ENCODE measurements at regions not wholly inside any gene's neighbourhood (a gene's known extent, or its start where the extent isn't known, plus 50 kb on each side); places are given as distances from the start of the nearest gene placed in this dataset.

DNA sequence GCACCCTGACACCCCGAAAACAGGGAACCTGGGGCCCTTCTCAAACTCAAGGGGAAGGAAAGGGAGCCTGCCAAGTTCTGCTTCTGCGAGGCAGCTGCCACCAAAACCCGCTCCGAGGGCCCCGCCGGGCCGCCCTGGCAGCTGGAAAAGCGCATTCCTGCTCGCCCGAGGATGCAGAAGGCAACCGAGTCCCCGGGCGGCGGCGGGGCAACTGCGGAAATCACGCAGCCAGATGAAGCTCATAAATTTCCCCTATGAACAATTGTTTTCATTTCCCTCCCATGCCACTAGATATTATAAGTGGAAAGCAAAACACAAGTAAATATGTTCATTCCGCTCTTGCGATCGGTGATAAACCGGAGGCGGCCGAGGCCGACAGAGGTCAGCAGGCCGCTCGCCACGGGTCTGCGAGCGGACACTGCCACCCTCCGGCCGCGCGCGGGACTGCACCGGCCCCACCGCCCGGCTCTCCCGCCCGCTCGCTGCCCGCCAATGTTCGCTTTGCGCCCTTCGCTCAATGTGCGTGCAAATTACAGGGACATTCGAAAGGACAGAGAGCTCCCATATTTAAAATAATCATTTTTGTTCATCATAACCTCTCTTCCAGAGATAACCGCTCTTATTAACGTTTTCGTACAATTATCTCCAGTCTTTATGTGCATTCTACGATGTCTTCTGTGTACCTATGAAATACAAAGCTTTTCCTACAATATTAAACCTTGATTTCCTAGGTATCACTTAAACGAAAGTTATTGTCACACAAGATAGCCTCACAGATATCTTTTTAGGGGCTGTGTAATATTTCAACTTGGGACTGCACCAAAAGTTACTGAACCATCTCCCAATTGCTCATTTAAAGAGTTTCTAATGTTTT lies 120.8 kb upstream of the ZNF507 start (continued):
- TF ChIP-seq RXRA (IDR thresholded peaks at IDR 0.05; ENCODE audit: borderline replicate concordance, low read depth): no peak
- TF ChIP-seq, protein P1, sequence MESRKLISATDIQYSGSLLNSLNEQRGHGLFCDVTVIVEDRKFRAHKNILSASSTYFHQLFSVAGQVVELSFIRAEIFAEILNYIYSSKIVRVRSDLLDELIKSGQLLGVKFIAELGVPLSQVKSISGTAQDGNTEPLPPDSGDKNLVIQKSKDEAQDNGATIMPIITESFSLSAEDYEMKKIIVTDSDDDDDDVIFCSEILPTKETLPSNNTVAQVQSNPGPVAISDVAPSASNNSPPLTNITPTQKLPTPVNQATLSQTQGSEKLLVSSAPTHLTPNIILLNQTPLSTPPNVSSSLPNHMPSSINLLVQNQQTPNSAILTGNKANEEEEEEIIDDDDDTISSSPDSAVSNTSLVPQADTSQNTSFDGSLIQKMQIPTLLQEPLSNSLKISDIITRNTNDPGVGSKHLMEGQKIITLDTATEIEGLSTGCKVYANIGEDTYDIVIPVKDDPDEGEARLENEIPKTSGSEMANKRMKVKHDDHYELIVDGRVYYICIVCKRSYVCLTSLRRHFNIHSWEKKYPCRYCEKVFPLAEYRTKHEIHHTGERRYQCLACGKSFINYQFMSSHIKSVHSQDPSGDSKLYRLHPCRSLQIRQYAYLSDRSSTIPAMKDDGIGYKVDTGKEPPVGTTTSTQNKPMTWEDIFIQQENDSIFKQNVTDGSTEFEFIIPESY (IDR thresholded peaks at IDR 0.05; ENCODE audit: borderline replicate concordance, low read depth): no peak
- no peak for TF ChIP-seq GABPA (IDR thresholded peaks at IDR 0.05; ENCODE audit: low read depth)
- TF ChIP-seq RCOR1 (IDR thresholded peaks at IDR 0.05; ENCODE audit: low read length): peak; percentile 45; the same call in 1 of the 2 replicates
- no peak for TF ChIP-seq TAF1 (IDR thresholded peaks at IDR 0.05; ENCODE audit: borderline replicate concordance, low read depth, low read length)
- peak; percentile 92 for TF ChIP-seq SMC3 (IDR thresholded peaks at IDR 0.05; ENCODE audit: low read depth, low read length)
- peak; percentile 92 for TF ChIP-seq RAD21 (IDR thresholded peaks at IDR 0.05; ENCODE audit: low read length)
- TF ChIP-seq, protein P2, sequence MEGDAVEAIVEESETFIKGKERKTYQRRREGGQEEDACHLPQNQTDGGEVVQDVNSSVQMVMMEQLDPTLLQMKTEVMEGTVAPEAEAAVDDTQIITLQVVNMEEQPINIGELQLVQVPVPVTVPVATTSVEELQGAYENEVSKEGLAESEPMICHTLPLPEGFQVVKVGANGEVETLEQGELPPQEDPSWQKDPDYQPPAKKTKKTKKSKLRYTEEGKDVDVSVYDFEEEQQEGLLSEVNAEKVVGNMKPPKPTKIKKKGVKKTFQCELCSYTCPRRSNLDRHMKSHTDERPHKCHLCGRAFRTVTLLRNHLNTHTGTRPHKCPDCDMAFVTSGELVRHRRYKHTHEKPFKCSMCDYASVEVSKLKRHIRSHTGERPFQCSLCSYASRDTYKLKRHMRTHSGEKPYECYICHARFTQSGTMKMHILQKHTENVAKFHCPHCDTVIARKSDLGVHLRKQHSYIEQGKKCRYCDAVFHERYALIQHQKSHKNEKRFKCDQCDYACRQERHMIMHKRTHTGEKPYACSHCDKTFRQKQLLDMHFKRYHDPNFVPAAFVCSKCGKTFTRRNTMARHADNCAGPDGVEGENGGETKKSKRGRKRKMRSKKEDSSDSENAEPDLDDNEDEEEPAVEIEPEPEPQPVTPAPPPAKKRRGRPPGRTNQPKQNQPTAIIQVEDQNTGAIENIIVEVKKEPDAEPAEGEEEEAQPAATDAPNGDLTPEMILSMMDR (IDR thresholded peaks at IDR 0.05): peak; percentile 93
- no peak for TF ChIP-seq FOXM1 (IDR thresholded peaks at IDR 0.05; ENCODE audit: low read depth)

DNA sequence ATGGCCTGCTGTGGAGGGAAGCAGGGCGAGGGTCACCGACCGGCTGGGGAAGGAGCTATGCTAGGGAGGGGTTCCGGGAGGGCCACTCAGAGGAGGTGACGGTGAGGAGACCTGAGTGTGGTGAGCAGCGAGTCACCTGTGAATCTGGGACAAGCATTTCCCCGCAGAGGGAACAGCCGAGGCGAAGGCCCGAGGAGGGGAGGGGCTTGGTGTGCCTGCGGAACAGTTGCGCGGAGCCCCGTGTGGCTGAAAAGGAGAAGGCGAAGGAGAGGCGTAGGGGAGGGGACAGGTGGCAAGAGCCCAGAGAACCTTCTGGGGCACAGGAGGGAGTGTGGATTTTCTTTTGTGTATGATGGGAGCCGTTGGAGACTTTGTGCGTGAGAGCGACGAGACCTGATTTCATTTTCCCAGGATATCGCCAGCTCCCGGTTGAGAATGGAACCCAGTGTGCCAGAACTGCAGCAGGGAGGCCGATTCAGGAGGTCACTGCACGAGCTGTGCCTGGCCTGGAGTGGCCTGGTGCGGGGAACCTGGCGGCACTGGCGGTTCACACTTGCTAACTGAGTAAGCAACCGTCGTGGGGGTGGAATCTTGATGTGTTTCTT lies 117.7 kb upstream of the ZNF507 start:
- CTCF ChIA-PET: interaction anchor here (1.1 to 1.8 kb wide), 2 partner anchors 12 to 1545 kb away, joined by 3 to 7 read pairs; no protein-coding TSS in a partner anchor
- DNase-seq: no peak

More for the DNA sequence above, 117.7 kb upstream of the ZNF507 start:
- Histone ChIP-seq H3K27me3 (ENCODE audit: insufficient read depth) (no peaks in the 10 kb centered on the region), H2AFZ (ENCODE audit: low read depth) (no peak overlapping the region), H3K4me2 (no peak overlapping the region), H3K4me3 (ENCODE audit: low read depth in 2 of 2, low read length in 1 of 2) (no peak overlapping the region), H3K27ac (ENCODE audit: low read depth in 2 of 2, low read length in 1 of 2) (no peak overlapping the region), H3K79me2 (ENCODE audit: insufficient read depth) (no peaks in the 10 kb centered on the region), H3K9me3 (no peaks in the 10 kb centered on the region), H3K36me3 (replicated peaks in 1 of 2; ENCODE audit: control insufficient read depth in 1 of 2, insufficient read depth in 2 of 2, low read length in 1 of 2) (no peaks in the 10 kb centered on the region), H3K9ac (no peak overlapping the region), H3K4me1 (ENCODE audit: control insufficient read depth in 1 of 2, insufficient read depth in 2 of 2, low read depth in 1 of 2, low read length in 1 of 2) (peaks cover 0 to 4% of the 10 kb centered on the region in 2 experiments; a peak in 1 of 4 replicates), H3F3A (replicated peaks; ENCODE audit: insufficient read depth) (no peaks in the 10 kb centered on the region), H3K9me2 (no peaks in the 10 kb centered on the region), H4K20me1 (ENCODE audit: insufficient read depth) (no peaks in the 10 kb centered on the region)
- WGBS (ENCODE audit: low lambda C conversion rate): 71% methylated on average over 29 of the region's 29 CpGs
- POLR2A ChIA-PET: no interaction called here
- TF ChIP-seq RCOR1 (IDR thresholded peaks at IDR 0.05; ENCODE audit: low read length) (no peak), RXRA (IDR thresholded peaks at IDR 0.05; ENCODE audit: borderline replicate concordance, low read depth) (no peak), FOXM1 (IDR thresholded peaks at IDR 0.05; ENCODE audit: low read depth) (no peak), RAD21 (IDR thresholded peaks at IDR 0.05; ENCODE audit: low read length) (no peak), EP300 (IDR thresholded peaks at IDR 0.05; ENCODE audit: borderline replicate concordance in 1 of 2, low read depth in 1 of 2, low read length in 1 of 2) (no peak), NFIC (IDR thresholded peaks at IDR 0.05; ENCODE audit: borderline replicate concordance) (no peak), EZH2phosphoT487 (IDR thresholded peaks at IDR 0.05; ENCODE audit: borderline replicate concordance, low read depth) (no peak), TCF12 (IDR thresholded peaks at IDR 0.05) (no peak), ELF1 (IDR thresholded peaks at IDR 0.05) (no peak), GATA2 (CRISPR knock-in tag; IDR thresholded peaks at IDR 0.05) (no peak), TEAD4 (IDR thresholded peaks at IDR 0.05; ENCODE audit: borderline replicate concordance, insufficient read depth) (no peak), MEF2A (IDR thresholded peaks at IDR 0.05; ENCODE audit: borderline replicate concordance, low read depth) (no peak), RFX5 (IDR thresholded peaks at IDR 0.05; ENCODE audit: low read length) (no peak)
- TF ChIP-seq, protein P3, sequence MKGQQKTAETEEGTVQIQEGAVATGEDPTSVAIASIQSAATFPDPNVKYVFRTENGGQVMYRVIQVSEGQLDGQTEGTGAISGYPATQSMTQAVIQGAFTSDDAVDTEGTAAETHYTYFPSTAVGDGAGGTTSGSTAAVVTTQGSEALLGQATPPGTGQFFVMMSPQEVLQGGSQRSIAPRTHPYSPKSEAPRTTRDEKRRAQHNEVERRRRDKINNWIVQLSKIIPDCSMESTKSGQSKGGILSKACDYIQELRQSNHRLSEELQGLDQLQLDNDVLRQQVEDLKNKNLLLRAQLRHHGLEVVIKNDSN (IDR thresholded peaks at IDR 0.05; ENCODE audit: borderline replicate concordance, low read depth): no peak
- TF ChIP-seq, protein P1 (IDR thresholded peaks at IDR 0.05; ENCODE audit: borderline replicate concordance, low read depth): no peak
- TF ChIP-seq, protein P4, sequence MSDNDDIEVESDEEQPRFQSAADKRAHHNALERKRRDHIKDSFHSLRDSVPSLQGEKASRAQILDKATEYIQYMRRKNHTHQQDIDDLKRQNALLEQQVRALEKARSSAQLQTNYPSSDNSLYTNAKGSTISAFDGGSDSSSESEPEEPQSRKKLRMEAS (IDR thresholded peaks at IDR 0.05; ENCODE audit: low read depth): no peak

Measured in SK-N-SH (cell line).